IPS DF 4.7 (cell line): ENCODE measurements at regions not wholly inside any gene's neighbourhood (a gene's known extent, or its start where the extent isn't known, plus 50 kb on each side); places are given as distances from the start of the nearest gene placed in this dataset.

Experiments
- DNase-seq: peaks from one replicate; pipeline ENCODE4 v3.0.0-alpha.2; 2013; ENCODE audit warnings: low spot score; ENCODE audit errors: extremely low read depth

DNA sequence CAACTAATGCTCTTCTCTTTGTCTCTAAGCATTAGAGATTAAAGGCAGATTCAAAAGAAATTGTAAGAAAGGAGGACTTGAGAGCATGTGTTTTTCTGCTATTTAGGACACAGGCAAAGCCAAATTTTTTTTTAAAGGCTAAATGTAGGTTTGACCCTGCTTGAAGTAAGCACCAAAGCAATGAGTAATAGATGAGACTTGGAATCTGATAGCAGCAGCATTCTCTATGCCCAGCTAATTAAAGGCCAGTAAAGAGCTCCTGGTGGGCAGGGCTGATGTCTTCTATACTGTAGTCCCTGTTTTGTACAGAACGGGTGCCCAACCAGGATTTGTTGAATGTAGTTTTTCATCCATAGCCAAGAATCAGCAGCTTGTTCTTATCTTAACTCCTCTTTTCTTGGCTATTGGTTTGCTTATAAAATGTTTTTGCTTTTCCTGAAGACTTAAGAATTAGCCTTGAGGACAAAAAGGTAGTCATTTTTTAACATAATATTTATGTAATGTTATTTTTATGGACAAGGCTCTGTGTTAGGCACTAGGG is 179.6 kb downstream of the LMO4 start:
- no peak for DNase-seq

DNA sequence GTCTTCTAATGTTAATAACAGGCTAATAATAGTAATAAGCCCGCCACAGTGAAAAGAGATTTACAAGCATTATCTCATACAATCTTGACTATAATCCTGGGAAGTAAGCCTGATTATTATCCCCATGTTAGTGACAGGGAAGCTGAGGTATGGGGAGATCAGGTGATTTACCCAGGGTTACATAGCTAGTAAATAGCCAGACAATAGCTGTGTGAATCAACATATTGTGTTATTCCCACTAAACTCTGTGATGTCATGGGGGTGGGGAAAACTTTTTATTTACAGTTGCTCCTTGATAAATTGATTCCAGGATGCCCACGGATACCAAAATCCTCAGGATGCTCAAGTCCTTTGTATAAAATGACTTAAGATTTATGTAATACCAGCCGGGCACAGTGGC is 181.9 kb downstream of the LMO4 start:
- no peak for DNase-seq

DNA sequence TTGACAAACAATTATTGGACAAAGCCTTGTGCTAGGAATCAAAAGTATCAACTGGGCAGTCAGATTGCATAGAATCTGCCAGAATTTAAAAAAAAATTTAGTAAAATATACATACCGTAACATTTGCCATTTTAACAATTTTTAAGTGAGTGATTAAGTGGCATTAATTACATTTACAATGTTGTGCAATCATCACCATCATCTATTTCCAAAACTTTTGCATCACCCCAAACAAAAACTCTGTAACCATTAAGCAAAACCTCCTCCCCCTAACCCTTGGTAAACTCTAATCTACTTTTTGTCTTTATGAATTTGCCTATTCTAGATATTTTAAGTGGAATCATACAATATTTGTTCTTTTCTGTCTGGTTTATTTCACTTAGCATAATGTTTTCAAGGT is 182.8 kb downstream of the LMO4 start:
- DNase-seq: no peak

DNA sequence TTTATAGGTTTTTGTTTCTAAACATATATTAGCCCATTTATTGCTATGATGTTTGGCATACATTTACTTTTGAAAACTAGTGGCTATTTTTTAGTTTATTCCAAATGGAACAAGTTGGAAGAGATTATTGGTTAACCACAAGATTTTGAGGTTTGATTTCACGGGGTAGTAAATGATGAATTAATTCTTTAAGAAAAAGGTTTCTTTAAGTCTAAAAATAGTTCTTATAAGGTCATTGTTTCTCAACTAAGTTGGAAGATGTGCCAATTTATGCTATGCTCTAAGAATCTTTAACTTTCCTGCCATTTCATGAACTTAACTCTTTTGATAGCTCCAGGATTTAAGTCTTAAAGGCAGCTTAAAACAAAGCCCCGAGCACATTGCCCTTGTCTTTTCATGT is 183.8 kb downstream of the LMO4 start:
- no peak for DNase-seq

DNA sequence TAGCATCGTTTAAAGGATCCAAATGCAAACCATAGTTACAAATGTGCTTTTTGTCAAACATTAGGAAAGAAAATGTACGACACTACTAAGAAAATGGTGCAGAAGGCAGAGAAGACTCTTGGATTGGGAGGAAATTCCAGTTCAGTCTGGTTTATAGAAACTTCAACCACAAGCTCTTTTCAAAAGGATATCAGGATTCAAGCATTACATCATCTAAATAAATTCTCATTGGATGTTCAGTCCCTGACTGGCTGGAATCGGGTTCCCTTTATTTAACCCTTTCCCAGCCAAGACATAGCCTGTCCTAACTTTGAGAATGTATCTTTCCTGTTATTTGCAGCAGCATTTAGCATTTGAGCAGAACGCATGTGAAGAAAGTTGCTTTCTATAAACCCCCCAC is 184.6 kb downstream of the LMO4 start:
- no peak for DNase-seq

DNA sequence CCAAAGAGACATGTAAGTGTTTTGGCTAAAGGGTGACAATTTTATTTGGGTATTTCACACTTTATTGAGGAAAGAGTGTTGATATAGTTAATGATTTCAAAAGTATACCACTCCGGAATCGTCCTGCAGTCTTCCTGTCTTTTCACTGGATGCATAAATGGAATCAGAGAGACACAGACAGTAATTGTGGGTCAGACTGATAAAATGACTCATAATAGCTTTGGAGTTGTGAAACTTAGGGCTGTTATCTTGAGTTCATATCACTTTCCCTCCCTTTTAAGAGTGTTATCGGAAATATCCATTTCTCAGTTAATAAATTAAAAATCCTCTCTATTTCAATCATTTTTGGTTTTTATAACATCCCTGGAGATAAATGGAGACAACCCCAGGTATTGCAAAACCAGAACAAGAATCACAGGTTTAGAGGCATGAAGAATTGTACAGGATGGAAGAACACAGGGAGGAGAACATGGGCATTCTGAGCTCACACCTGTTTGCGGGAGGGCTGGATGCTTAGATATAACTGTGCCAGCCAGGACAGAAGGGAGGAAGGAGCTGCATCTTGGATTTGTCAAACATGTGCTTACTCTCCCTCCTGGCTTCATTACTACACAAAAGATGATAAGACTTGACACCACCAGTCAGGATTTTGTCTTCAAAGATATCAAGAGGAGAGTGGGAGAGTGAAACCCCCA is 185.4 kb downstream of the LMO4 start:
- no peak for DNase-seq

DNA sequence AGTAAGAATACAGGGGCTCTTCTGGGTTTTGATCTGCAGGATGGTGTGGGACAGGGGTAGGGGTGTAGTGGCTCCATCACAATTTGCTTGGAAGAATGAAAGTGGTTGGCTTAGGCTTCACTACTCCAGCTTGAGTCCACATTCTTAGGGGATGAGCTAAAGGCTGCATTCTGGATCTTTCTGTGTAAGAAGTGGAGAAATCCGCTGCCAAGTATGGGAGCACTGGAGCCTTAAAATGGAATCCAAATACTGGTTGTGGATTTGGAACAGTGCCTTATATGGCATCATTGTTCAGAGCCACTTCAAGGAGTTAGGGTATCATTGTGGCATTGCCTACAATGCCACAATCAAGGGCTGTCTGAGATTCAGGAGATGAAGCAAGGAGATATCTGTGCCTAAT is 187.1 kb downstream of the LMO4 start:
- DNase-seq: no peak

DNA sequence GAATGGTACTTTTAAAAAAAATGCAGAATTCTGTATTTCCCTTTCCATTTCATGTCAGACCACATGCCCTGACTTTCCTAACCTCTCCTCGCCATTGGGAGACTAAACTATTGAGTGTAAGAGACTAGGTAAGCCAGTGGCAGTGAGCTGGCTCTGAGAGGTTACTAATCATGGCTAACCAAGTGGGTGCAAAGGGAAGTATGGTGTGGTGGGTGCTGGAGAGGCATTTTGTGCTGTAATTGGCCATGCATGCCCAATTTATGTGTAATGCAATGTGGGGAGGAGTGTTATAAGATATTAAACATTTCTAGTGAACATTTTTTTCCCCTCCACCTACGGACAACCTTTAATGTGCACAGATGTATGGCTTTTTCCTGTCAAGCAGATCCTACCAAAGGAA is 190.1 kb downstream of the LMO4 start:
- no peak for DNase-seq

DNA sequence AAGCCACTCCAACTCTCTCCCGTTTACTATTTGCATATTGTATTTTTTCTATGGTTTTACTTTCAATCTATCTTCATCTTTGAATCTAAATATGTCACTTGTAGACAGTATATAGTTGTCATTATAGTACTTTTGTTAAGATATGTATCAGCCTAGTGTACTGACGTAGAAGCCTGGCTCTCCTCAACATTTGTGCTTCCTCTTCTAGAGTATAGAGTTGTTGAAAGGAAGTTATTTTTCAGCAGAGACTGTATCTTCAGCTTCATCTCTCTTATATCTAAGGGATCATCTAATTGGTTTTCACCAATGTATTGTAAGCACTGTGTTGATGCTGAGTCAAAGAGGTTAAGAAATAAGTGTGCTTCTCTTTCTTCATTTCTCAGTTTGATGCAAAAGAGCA is 192.8 kb downstream of the LMO4 start:
- DNase-seq: no peak

DNA sequence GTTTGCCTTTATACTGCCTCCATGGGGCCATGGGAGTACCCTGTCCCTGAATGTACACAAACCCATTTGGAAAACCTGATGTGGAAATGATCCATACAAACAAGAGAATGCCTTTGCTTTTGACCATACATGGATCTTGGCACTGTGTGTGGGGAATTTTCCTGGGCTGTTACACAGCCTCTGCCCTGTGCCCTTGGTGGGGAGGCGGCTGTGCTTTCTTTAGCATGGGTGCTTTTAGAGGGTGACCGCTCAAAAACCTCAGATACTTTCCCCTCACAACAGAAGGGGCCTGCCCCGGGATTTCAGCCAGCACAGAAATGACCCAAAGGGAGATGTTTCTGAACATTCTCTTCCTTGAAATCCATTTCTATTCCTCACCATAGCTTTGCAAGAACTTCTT is 194.8 kb downstream of the LMO4 start:
- no peak for DNase-seq

DNA sequence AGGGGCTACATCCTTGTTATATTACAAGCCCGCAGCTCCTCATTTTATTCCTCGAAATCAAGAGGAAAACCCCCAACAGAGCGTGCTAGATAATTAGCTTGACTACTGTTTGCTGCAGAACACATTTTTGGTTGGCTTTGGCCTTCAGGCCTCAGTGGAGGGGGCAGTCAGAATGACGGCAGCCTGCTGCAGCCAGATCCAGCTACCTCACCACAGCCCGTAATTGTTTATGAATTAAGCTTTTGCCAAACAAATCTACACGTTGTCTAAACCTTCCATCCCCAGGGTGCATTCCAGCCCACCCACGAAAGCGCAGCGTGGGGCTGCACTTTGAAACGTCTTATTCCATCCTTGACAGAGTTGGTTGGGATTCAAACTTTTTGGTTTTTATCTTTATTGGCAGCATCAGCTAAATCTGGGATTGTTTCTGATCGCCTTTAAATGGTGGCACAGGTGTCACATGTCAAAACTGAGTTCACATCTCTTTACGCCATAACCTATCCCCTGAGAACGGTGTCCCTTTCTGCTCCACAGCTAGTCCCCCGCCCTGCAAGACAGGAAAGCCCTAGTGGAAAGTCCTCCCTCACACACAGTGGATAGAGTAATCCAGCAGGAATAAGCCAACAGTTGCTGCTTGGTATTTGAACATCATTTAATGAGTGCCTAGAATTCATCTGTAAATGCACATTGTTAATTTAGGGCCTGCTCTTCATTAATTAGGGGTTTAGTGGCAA is 195.5 kb downstream of the LMO4 start:
- no peak for DNase-seq

DNA sequence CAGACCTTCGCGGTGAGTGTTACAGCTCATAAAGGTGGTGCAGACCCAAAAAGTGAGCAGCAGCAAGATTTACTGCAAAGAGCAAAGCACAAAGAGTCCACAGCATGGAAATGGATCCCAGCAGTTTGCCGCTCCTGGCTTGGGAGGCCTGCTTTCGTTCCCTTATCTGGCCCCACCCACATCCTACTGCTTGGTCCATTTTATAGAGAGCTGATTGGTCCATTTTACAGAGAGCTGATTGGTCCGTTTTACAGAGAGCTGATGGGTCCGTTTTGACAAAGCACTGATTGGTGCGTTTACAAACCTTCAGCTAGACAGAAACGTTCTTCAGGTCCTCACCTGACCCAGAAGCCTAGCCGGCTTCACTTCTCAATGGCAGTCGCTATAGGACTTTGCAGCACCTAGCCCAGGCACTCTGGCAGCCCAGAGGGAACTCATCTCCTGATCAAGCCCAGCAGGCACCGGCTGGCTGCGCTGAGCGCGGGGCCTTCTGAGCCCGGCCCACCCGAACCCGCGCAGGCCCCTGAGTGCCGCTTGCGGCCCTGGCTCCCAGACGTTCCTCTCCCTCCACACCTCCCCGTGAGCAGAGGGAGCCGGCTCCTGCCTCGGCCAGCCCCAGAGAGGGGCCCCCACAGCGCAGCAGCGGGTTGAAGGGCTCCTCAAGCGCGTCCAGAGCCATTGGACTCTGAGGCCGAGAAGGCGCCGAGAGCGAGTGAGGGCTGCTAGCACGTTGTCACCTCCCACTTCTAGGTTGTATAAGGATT is 200.3 kb downstream of the LMO4 start:
- DNase-seq: no peak

DNA sequence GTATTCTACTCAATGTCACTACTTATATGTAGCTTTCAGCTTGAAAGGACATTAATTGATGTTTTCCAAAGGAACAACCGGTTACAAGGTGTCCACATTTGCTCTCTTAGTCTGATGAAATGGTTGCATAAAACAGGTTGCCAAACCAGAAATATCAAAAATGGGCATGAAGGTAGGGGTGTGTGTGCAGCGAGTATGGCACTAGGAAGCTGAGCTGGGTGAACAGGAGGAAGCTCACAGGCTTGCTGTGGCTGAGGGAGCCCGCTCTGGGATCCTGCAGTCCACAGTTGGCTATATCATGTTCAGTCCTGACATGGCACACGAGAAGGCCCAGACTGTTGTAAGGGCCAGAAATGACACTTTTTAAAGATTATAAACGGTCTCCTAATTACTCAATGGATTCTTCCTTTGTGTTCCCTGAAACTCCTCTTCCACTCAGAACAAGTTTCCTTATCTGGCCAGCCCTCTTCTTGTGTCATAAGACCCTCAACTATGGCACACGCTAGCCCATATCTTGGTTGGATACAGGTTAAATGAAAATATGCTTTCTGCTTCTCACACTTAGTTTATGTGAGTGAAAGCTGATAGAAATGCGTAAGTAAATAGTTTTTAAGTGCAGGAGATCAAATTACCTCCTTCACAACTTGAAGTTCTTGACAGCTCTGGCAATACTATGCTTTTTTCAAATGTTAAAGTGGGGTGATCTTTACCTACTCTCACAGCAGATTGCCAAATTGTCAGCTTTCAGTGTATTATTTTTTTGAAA is 201.5 kb downstream of the LMO4 start:
- no peak for DNase-seq

DNA sequence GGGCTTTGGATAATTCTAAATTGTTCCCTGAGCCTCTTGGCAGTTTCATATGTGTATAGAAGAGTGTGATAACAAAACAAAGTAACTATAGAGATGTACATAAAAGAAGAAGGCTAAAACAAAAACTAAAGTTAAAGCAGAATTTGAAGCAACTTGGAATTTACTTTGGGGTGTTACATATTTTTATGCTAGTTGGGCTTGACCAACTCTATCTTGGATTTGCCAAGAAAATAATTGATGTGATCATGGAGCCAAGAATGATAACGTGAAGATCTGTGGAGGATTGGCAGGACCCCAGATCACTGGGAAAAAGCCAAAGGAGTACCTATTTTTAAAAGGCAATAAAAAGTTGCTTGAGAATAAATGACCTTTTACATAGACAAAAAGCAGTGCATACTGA is 206.9 kb downstream of the LMO4 start:
- no peak for DNase-seq

DNA sequence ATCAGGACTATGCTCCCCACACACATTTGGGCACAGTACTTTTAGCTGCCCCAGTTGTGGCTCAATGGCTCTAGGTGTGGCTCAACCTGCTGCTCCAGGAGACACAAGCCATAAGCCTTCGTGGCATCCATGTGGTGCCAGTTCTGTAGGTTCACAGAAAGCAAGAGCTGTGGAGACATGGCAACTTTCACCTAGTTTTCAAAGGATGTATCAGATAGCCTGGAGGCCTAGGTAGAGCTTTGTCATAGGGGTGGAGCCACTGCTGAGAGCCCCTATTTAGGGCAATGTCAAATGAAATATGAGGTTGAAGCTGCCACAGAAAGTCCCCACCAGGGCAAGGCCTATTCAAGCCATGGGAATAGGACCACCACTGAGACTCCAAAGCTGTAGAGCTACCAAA is 210.5 kb downstream of the LMO4 start:
- no peak for DNase-seq

DNA sequence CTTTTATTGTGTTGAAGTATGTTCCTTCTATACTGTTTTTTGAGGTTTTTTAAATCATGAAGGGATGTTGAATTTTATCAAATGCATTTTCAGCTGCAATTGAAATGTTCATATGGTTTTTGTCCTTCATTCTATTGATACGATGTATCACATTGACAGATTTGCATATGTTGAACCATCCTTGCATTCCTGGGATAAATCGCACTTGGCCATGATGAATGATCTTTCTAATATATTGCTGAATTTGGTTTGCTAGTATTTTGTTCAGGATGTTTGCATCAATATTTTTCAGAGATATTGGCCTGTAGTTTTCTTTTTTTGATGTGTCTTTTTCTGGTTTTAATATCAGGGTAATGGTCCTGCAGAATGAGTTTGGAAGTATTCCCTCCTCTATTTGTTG is 214.0 kb downstream of the LMO4 start:
- no peak for DNase-seq

DNA sequence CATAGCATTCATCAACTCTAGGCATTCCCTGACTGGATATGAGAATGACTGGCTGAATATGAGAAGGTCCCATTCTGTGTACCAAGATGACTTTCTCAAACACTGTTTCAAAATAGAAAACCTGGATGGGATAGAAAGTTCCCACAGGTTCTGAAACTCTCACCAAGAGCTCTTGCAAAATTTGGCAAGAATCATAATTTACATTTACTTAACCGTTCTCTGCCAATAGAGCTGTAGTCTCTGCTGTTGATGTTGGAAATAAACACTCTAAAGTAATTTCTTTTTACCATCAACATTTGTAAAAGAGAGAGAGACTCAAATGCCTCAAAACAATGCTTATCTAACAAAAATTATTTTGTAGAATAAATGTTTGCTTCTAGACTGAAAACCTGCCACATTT is 221.1 kb downstream of the LMO4 start:
- no peak for DNase-seq

DNA sequence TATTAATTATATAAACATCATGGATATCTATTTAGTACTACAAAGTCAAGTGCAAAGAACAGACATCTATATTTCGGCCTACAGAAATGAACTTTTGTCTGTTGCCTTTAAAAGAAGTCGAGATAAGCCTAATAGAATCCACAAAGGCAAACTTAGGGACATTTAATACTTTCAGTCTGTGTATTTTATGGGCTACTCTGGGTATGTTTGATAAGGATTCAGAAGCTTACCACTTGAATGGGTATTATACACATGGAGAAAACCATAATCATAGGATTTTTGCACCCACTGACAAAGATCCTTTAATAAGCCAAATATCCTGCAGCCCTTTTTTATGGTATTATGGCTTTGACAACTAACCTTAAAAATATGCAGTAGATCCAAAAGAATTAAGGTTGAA is 224.8 kb downstream of the LMO4 start:
- DNase-seq: no peak

DNA sequence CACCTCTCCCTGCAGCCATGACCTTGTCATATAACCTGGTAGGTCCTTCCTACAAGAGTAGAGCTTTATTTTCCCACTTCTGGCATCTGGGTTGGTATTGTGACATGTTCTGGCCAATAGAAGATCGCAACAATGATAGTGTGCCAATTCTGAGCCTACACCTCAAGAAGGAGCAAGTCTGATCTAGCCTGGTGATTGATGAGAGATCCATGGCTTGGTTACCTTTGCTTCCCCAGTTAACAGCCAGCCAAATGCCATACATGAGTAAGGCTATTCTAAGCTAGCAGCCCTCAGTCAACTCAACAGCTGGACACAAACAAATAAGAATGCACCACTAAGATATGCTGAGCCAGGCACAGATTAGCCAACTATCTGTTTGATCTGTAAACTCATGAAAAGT is 226.7 kb downstream of the LMO4 start:
- no peak for DNase-seq

DNA sequence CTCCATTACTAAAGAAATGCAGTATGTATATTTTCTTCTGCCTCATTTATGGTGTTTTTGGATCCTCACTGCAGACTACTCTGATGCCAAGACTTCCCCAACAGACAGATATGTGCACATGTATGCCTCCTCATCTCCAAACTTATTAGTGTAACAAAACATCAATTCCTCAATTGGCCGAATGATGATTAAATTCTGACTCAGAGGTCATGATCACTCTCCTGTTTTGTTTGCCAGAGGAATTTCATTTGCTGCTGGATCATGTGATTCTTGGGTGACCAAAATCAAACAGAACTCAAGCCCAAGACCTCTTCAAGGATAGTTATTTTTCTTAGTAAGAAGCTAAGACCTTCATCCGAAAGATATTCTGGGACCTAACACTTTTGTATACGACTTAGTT is 227.6 kb downstream of the LMO4 start:
- no peak for DNase-seq

DNA sequence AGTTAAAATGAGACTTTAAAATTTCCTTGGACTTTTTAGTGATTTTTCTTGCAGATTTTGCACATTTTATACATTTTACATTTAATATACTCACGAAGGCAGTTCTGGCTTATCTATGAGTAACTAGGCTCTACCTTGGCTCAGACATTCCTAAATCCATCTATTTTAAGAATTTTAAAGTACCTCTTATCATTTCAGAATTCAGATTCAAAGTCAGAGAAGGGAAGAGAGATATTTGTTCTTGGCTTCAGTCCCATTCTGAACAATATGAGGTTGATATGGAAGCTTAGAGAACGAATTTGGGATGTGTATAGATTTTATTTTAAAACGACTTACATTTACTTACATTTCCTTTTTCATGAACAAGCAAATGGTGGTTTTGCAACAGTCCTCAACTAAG is 230.2 kb downstream of the LMO4 start:
- DNase-seq: no peak

DNA sequence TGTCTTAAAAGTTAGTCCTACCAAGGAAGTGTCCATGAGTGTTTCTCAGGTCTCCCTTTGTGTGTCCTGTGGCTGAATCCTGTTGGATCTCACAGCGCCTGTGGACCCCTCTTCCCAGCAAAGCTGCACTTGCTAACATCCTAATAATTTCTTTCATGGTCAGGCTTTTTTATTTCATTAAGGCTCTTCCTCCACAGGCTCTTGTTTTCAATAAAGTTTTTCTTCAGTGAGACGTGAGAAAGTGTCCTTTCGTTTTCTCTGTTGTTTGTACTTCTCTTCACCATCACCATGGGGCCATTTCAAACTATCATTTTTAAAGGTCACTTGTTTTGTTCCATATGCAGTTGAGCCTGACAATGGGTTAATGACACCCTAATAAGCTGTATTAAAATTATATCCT is 231.5 kb downstream of the LMO4 start:
- no peak for DNase-seq
